ENCODE measurements at regions not wholly inside any gene's neighbourhood (a gene's known extent, or its start where the extent isn't known, plus 50 kb on each side); places are given as distances from the start of the nearest gene placed in this dataset.
"Not testable (repeated sequence)": the region's sequence is repeated elsewhere in the genome, so short reads cannot be mapped to it uniquely, and the experiment has no call there.

GRCh38 chrX:42342981-42343380 lies 419.6 kb upstream of the CASK start:
- TF ChIP-seq EZH2phosphoT487 (IDR thresholded peaks at IDR 0.05; ENCODE audit: borderline replicate concordance, low read length) = not testable (repeated sequence)
- TF ChIP-seq, protein P1, sequence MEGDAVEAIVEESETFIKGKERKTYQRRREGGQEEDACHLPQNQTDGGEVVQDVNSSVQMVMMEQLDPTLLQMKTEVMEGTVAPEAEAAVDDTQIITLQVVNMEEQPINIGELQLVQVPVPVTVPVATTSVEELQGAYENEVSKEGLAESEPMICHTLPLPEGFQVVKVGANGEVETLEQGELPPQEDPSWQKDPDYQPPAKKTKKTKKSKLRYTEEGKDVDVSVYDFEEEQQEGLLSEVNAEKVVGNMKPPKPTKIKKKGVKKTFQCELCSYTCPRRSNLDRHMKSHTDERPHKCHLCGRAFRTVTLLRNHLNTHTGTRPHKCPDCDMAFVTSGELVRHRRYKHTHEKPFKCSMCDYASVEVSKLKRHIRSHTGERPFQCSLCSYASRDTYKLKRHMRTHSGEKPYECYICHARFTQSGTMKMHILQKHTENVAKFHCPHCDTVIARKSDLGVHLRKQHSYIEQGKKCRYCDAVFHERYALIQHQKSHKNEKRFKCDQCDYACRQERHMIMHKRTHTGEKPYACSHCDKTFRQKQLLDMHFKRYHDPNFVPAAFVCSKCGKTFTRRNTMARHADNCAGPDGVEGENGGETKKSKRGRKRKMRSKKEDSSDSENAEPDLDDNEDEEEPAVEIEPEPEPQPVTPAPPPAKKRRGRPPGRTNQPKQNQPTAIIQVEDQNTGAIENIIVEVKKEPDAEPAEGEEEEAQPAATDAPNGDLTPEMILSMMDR (IDR thresholded peaks at IDR 0.05; ENCODE audit: low read depth, low read length, poor library complexity, severe bottlenecking) = not testable (repeated sequence)
